Choroid plexus epithelial cell (primary cell): ENCODE measurements at regions not wholly inside any gene's neighbourhood (a gene's known extent, or its start where the extent isn't known, plus 50 kb on each side); places are given as distances from the start of the nearest gene placed in this dataset.
"Not testable (repeated sequence)": the region's sequence is repeated elsewhere in the genome, so short reads cannot be mapped to it uniquely, and the experiment has no call there.

Source experiments
- DNase-seq: peaks from one replicate; pipeline ENCODE4 v3.0.0-alpha.2; 2010; ENCODE audit warnings: low read depth
- H3K4me3 ChIP-seq: 2 replicates; pipeline ENCODE4 v1.5.1; 2011; ENCODE audit warnings: low read depth, mild to moderate bottlenecking, control low read depth, low read length, moderate library complexity
- TF ChIP-seq, protein P1 (sequence below): conservative IDR thresholded peaks from 2 replicates; pipeline ENCODE4 v1.5.1; 2011; ENCODE audit warnings: low read depth, mild to moderate bottlenecking, control low read depth, inconsistent platforms, low read length, moderate library complexity

DNA sequence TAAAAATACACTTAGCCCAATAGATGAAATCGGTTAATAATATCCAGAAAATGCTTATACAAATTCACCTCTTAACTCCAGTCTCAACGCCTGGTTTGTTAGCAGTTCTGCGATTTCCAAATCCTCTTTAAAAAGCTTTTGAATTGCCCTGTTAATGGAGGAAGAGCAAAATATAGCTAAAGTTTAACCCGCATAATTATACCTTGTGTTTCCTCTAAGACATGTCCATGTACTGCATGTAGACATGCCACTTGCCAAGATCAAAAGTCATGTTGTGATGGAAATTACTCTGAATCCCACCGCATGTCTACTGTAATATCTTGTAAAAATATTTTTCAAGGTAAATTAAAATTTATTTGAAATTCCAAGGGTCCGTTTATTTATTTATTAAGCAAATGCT, 291.2 kb upstream of the LRP1B start:
- TF ChIP-seq, protein P1, sequence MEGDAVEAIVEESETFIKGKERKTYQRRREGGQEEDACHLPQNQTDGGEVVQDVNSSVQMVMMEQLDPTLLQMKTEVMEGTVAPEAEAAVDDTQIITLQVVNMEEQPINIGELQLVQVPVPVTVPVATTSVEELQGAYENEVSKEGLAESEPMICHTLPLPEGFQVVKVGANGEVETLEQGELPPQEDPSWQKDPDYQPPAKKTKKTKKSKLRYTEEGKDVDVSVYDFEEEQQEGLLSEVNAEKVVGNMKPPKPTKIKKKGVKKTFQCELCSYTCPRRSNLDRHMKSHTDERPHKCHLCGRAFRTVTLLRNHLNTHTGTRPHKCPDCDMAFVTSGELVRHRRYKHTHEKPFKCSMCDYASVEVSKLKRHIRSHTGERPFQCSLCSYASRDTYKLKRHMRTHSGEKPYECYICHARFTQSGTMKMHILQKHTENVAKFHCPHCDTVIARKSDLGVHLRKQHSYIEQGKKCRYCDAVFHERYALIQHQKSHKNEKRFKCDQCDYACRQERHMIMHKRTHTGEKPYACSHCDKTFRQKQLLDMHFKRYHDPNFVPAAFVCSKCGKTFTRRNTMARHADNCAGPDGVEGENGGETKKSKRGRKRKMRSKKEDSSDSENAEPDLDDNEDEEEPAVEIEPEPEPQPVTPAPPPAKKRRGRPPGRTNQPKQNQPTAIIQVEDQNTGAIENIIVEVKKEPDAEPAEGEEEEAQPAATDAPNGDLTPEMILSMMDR = no peak
- H3K4me3 ChIP-seq = no peak overlapping the region
- no peak for DNase-seq

DNA sequence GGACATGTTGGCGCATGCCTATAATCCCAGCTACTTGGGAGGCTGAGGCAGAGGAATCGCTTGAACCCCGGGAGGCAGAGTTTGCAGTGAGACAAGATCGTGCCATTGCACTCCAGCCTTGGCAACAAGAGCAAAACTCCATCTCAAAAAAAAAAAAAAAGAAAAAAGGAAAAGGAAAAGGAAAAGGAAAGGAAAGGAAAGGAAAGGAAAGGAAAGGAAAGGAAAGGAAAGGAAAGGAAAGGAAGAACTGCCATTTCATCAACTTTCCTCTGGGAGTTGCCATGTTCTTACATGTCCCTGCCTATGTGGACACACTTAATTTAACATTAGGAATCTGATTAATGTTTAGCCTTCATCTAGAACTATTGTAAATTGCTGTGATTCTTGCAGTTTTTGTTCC, 287.9 kb upstream of the LRP1B start:
- DNase-seq, H3K4me3 ChIP-seq: not testable (repeated sequence)

GRCh38 chr2:142416996-142417395, 286.2 kb upstream of the LRP1B start:
- H3K4me3 ChIP-seq = no peak overlapping the region
- DNase-seq = no peak
- TF ChIP-seq, protein P1 = no peak

GRCh38 chr2:142415461-142415860, 284.6 kb upstream of the LRP1B start:
- DNase-seq = no peak
- TF ChIP-seq, protein P1 = no peak
- H3K4me3 ChIP-seq = no peak overlapping the region

DNA sequence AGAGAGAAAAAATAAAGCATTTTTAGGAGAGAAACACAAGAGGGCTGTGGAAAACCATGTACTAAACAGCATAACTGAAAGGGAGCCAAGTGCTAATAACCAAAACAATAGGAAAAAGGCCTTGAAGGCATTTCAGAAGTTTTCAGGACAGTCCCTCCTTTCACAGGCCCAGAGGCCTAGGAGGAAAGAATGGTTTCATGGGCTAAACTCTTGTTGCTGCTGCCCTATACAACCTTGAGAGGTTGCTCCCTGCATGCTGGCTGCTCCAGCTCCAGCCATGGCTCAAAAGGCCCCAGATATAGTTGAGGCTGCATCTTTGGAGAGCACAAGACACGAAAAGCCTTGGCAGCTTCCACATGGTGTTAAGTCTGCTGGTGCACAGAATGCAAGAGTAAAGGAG, 267.4 kb upstream of the LRP1B start:
- TF ChIP-seq, protein P1 = no peak
- H3K4me3 ChIP-seq = no peak overlapping the region
- no peak for DNase-seq

- peak; percentile 49 for DNase-seq
- no peak overlapping the region for H3K4me3 ChIP-seq
- TF ChIP-seq, protein P1 = no peak
Measured at GRCh38 chr2:142395291-142395690, 264.5 kb upstream of the LRP1B start.

DNA sequence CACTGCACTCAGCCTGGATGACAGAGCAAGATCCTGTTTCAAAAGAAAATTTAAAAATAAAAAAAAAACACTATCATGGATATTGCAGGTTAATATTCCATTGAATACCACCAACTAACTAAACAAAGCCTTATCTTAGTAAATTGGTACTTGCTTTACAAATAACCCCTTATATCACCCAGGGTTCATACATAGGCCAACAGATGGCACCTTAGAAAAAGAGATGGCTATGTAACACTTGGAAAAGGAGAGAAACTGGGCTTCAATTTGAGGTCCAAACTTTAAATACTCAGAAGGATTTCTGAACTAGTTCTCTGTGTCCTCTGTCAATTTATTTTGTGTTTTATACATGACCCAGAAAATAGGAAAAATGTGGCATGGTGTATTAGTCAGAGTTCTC, 249.6 kb upstream of the LRP1B start:
- DNase-seq = no peak
- H3K4me3 ChIP-seq = no peak overlapping the region
- TF ChIP-seq, protein P1 = no peak

- not testable (repeated sequence) for DNase-seq, H3K4me3 ChIP-seq
Measured at GRCh38 chr2:142362069-142362468, 231.3 kb upstream of the LRP1B start.
